NCI-H2171 (cell line): ENCODE measurements at regions not wholly inside any gene's neighbourhood (a gene's known extent, or its start where the extent isn't known, plus 50 kb on each side); places are given as distances from the start of the nearest gene placed in this dataset.

Experiments used
- DNase-seq: peaks from one replicate; lab custom pipeline; 2025; lab: John Stamatoyannopoulos, UW

GRCh38 chr5:3277590-3278196 lies 317.9 kb upstream of the IRX1 start:
- DNase-seq: no peak

- no peak for DNase-seq
Observed at GRCh38 chr5:3276896-3277295, 318.7 kb upstream of the IRX1 start.

- DNase-seq: no peak
Observed at GRCh38 chr5:3269395-3270169, 326.1 kb upstream of the IRX1 start.

- no peak for DNase-seq
Observed at GRCh38 chr5:3268760-3269330, 326.8 kb upstream of the IRX1 start.

GRCh38 chr5:3266861-3267260 lies 328.8 kb upstream of the IRX1 start:
- DNase-seq: no peak

GRCh38 chr5:3265936-3266335 lies 329.7 kb upstream of the IRX1 start:
- DNase-seq: no peak

GRCh38 chr5:3265131-3265885 lies 330.3 kb upstream of the IRX1 start:
- DNase-seq: no peak

GRCh38 chr5:3262451-3262850 lies 333.2 kb upstream of the IRX1 start:
- no peak for DNase-seq

- DNase-seq: no peak
Observed at GRCh38 chr5:3261081-3261480, 334.6 kb upstream of the IRX1 start.

GRCh38 chr5:3258050-3258449 lies 337.6 kb upstream of the IRX1 start:
- DNase-seq: no peak

- DNase-seq: no peak
Observed at GRCh38 chr5:3252235-3252634, 343.4 kb upstream of the IRX1 start.

GRCh38 chr5:3251784-3252183 lies 343.8 kb upstream of the IRX1 start:
- no peak for DNase-seq

- no peak for DNase-seq
Observed at GRCh38 chr5:3249401-3249800, 346.2 kb upstream of the IRX1 start.

- DNase-seq: no peak
Observed at GRCh38 chr5:3237276-3237868, 358.3 kb upstream of the IRX1 start.

GRCh38 chr5:3234566-3234965 lies 361.1 kb upstream of the IRX1 start:
- no peak for DNase-seq

- DNase-seq: no peak
Observed at GRCh38 chr5:3230941-3231340, 364.7 kb upstream of the IRX1 start.

- DNase-seq: no peak
Observed at GRCh38 chr5:3230254-3230653, 365.4 kb upstream of the IRX1 start.

GRCh38 chr5:3226196-3226920 lies 369.3 kb upstream of the IRX1 start:
- no peak for DNase-seq

- no peak for DNase-seq
Observed at GRCh38 chr5:3225201-3225960, 370.3 kb upstream of the IRX1 start.

GRCh38 chr5:3222924-3223323 lies 372.7 kb upstream of the IRX1 start:
- DNase-seq: no peak

- no peak for DNase-seq
Observed at GRCh38 chr5:3221432-3221831, 374.2 kb upstream of the IRX1 start.
